ENCODE measurements at regions not wholly inside any gene's neighbourhood (a gene's known extent, or its start where the extent isn't known, plus 50 kb on each side); places are given as distances from the start of the nearest gene placed in this dataset.

DNA sequence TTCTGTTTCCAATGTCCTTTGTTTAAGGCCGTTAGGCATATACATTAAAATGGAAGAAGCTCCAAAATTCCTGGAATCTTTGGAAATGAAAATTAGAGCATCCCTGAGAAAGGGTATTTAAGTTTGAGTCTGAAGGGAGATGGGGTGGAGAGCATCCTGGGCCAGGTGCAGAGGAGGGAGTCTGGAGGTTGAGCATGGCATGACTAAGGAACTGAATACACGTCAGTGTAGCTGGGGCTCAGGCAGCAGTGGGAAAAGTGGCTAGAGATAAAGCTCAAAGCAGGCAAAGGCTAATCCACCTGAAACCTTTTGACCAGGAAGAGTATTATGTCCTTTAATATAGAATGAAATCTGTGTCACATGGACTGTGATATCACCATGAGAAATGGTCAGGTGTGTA lies 669.0 kb upstream of the RBFOX1 start:
- TF ChIP-seq POLR2A (IDR thresholded peaks at IDR 0.05; ENCODE audit: extremely low read depth, insufficient read length), result no peak
- TF ChIP-seq, protein P1, sequence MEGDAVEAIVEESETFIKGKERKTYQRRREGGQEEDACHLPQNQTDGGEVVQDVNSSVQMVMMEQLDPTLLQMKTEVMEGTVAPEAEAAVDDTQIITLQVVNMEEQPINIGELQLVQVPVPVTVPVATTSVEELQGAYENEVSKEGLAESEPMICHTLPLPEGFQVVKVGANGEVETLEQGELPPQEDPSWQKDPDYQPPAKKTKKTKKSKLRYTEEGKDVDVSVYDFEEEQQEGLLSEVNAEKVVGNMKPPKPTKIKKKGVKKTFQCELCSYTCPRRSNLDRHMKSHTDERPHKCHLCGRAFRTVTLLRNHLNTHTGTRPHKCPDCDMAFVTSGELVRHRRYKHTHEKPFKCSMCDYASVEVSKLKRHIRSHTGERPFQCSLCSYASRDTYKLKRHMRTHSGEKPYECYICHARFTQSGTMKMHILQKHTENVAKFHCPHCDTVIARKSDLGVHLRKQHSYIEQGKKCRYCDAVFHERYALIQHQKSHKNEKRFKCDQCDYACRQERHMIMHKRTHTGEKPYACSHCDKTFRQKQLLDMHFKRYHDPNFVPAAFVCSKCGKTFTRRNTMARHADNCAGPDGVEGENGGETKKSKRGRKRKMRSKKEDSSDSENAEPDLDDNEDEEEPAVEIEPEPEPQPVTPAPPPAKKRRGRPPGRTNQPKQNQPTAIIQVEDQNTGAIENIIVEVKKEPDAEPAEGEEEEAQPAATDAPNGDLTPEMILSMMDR (IDR thresholded peaks at IDR 0.05; ENCODE audit: low read depth, low read length), result no peak
